ENCODE measurements at regions not wholly inside any gene's neighbourhood (a gene's known extent, or its start where the extent isn't known, plus 50 kb on each side); places are given as distances from the start of the nearest gene placed in this dataset.

- H3K27me3 ChIP-seq (ENCODE audit: control insufficient read depth, insufficient read depth, low read length) = no peaks in the 10 kb centered on the region
- TF ChIP-seq, protein P1, sequence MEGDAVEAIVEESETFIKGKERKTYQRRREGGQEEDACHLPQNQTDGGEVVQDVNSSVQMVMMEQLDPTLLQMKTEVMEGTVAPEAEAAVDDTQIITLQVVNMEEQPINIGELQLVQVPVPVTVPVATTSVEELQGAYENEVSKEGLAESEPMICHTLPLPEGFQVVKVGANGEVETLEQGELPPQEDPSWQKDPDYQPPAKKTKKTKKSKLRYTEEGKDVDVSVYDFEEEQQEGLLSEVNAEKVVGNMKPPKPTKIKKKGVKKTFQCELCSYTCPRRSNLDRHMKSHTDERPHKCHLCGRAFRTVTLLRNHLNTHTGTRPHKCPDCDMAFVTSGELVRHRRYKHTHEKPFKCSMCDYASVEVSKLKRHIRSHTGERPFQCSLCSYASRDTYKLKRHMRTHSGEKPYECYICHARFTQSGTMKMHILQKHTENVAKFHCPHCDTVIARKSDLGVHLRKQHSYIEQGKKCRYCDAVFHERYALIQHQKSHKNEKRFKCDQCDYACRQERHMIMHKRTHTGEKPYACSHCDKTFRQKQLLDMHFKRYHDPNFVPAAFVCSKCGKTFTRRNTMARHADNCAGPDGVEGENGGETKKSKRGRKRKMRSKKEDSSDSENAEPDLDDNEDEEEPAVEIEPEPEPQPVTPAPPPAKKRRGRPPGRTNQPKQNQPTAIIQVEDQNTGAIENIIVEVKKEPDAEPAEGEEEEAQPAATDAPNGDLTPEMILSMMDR (IDR thresholded peaks at IDR 0.05; ENCODE audit: insufficient read depth, low read length, severe bottlenecking) = no peak
- H3K36me3 ChIP-seq (ENCODE audit: control insufficient read depth, insufficient read depth, low read length) = no peaks in the 10 kb centered on the region
- DNase-seq (ENCODE audit: low read depth) = no peak
- FAIRE-seq = no peak
- no peak overlapping the region for H3K4me3 ChIP-seq (ENCODE audit: low read depth, low read length)
These were observed 219.2 kb upstream of the NAALADL2 start for GRCh38 chr3:174639970-174640369.

DNA sequence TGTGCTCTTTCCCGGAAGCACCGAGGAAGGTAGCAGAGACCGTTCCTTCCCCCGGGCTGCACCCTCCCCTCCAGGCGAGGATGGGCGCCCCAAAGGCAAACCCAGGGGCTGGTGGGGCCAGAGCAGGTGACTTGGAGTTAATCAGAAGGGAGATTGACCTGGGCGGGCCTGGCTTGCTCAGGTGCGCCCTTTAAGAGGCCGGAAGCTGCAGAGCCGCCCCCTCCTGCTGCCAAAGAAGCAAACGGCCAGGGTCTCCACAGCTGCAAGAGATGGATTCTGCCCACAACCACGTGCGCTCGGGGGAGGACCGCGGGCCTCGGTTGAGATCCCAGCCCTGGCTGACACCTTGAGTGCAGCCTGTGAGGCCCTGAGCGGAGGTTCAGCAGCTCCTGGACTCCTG lies 218.2 kb upstream of the NAALADL2 start:
- no peaks in the 10 kb centered on the region for H3K27me3 ChIP-seq (ENCODE audit: control insufficient read depth, insufficient read depth, low read length)
- DNase-seq (ENCODE audit: low read depth) (no peak), FAIRE-seq (no peak)
- H3K36me3 ChIP-seq (ENCODE audit: control insufficient read depth, insufficient read depth, low read length) = no peaks in the 10 kb centered on the region
- no peak overlapping the region for H3K4me3 ChIP-seq (ENCODE audit: low read depth, low read length)
- TF ChIP-seq, protein P1 (IDR thresholded peaks at IDR 0.05; ENCODE audit: insufficient read depth, low read length, severe bottlenecking) = no peak

GRCh38 chr3:174644287-174644686 lies 214.8 kb upstream of the NAALADL2 start:
- TF ChIP-seq, protein P1 (IDR thresholded peaks at IDR 0.05; ENCODE audit: insufficient read depth, low read length, severe bottlenecking) = no peak
- FAIRE-seq = no peak

GRCh38 chr3:174651951-174652350 lies 207.2 kb upstream of the NAALADL2 start:
- FAIRE-seq (no peak), DNase-seq (ENCODE audit: low read depth) (no peak)
- TF ChIP-seq, protein P1 (IDR thresholded peaks at IDR 0.05; ENCODE audit: insufficient read depth, low read length, severe bottlenecking) = no peak
- H3K36me3 ChIP-seq (ENCODE audit: control insufficient read depth, insufficient read depth, low read length) = no peaks in the 10 kb centered on the region
- H3K4me3 ChIP-seq (ENCODE audit: low read depth, low read length) = no peak overlapping the region
- no peaks in the 10 kb centered on the region for H3K27me3 ChIP-seq (ENCODE audit: control insufficient read depth, insufficient read depth, low read length)

More at GRCh38 chr3:174644287-174644686, 214.8 kb upstream of the NAALADL2 start:
- Histone ChIP-seq H3K4me3 (ENCODE audit: low read depth, low read length) (no peak overlapping the region), H3K36me3 (ENCODE audit: control insufficient read depth, insufficient read depth, low read length) (no peaks in the 10 kb centered on the region), H3K27me3 (ENCODE audit: control insufficient read depth, insufficient read depth, low read length) (no peaks in the 10 kb centered on the region)
- DNase-seq (ENCODE audit: low read depth) = no peak

DNA sequence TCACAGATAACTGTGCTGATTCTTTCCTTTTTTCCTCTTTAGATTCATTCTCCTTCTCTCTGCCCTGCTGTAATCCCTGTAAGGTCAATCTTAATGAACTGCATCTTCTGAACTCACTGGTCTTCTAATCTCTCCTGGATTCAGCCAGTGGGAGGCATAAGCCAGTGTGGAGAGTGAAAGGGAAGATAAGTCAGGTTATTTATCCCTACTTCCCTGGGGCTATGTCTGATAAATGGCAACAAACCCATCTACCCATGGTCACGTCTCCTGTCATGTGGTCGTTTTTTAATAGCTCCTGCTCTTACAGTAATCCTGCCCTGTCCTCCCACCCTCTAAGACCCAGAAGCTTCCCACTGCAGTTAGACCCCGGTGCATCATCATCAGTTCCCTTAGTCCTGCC lies 199.6 kb upstream of the NAALADL2 start:
- Histone ChIP-seq H3K4me3 (ENCODE audit: low read depth, low read length) (no peak overlapping the region), H3K36me3 (ENCODE audit: control insufficient read depth, insufficient read depth, low read length) (no peaks in the 10 kb centered on the region), H3K27me3 (ENCODE audit: control insufficient read depth, insufficient read depth, low read length) (no peaks in the 10 kb centered on the region)
- TF ChIP-seq, protein P1 (IDR thresholded peaks at IDR 0.05; ENCODE audit: insufficient read depth, low read length, severe bottlenecking) = no peak
- DNase-seq (ENCODE audit: low read depth) (no peak), FAIRE-seq (no peak)

DNA sequence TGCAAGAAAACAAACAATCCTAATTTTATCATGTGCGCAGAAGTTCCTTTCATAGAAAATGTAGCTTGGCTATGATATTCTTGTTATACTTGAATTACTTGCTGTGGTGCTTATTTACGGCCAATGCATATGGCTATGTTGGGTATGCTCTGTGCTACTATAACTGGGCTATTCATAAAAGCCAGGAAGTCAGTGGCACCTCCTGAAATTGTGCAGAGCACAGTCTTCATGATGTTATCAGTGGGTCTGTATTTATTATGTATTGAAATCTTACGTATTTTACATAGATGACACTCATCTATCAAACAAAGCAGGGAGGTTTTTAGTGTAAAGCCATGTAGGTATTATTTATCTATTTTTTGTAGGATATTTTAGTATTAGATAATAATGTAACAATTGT lies 196.5 kb upstream of the NAALADL2 start:
- no peaks in the 10 kb centered on the region for H3K36me3 ChIP-seq (ENCODE audit: control insufficient read depth, insufficient read depth, low read length)

More for the DNA sequence above, 196.5 kb upstream of the NAALADL2 start:
- DNase-seq (ENCODE audit: low read depth) (no peak), FAIRE-seq (no peak)
- no peak overlapping the region for H3K4me3 ChIP-seq (ENCODE audit: low read depth, low read length)
- no peaks in the 10 kb centered on the region for H3K27me3 ChIP-seq (ENCODE audit: control insufficient read depth, insufficient read depth, low read length)
- TF ChIP-seq, protein P1 (IDR thresholded peaks at IDR 0.05; ENCODE audit: insufficient read depth, low read length, severe bottlenecking) = no peak

All from bronchial epithelial cell (primary cell).